Activated CD8-positive, alpha-beta T cell treated with anti-CD3 and anti-CD28 coated beads, Interleukin-2, amount 10 ng/mL, durations not matched to agents 7 days and 5 days (primary cell): ENCODE measurements at regions not wholly inside any gene's neighbourhood (a gene's known extent, or its start where the extent isn't known, plus 50 kb on each side); places are given as distances from the start of the nearest gene placed in this dataset.

Source experiments
- ATAC-seq: fragments of 150-1000 bp; cut with Tn5 transposase; one replicate; pipeline ENCODE4 v1.10.0; 2021; ENCODE audit warnings: moderate library complexity
- CTCF ChIA-PET: fragments of 350-600 bp; sonication (Branson Sonifier 250); formaldehyde crosslinking; loops from one replicate; lab custom pipeline; 2021; ENCODE audit warnings: antibody characterized with exemption; lab: Charles Lee
- POLR2A ChIA-PET: fragments of 350-600 bp; sonication (Branson Sonifier 250); formaldehyde crosslinking; loops from one replicate; lab custom pipeline; 2021; ENCODE audit warnings: antibody characterized with exemption; lab: Charles Lee
- DNase-seq: peaks from one replicate; pipeline ENCODE4 v3.0.0-alpha.2; 2020
- H3K27ac Mint-ChIP-seq: one replicate; pipeline ENCODE4 v1.8.0; 2021; ENCODE audit warnings: mild to moderate bottlenecking, mixed read lengths
- H3K27me3 Mint-ChIP-seq: one replicate; pipeline ENCODE4 v1.8.0; 2021; ENCODE audit warnings: low read depth, mixed read lengths
- H3K36me3 Mint-ChIP-seq: one replicate; pipeline ENCODE4 v1.8.0; 2021; ENCODE audit warnings: low read depth, mixed read lengths
- H3K4me1 Mint-ChIP-seq: one replicate; pipeline ENCODE4 v1.8.0; 2021; ENCODE audit warnings: low read depth, mixed read lengths
- H3K4me3 Mint-ChIP-seq: one replicate; pipeline ENCODE4 v1.8.0; 2021; ENCODE audit warnings: mild to moderate bottlenecking, mixed read lengths
- H3K9me3 Mint-ChIP-seq: one replicate; pipeline ENCODE4 v1.8.0; 2022; ENCODE audit warnings: mixed read lengths; ENCODE audit not compliant: insufficient read depth

- H3K4me1 Mint-ChIP-seq, result no peaks in the 10 kb centered on the region
- no peaks in the 10 kb centered on the region for H3K36me3 Mint-ChIP-seq
- H3K9me3 Mint-ChIP-seq, result no peaks in the 10 kb centered on the region
- no peak for ATAC-seq
- no peak overlapping the region for H3K4me3 Mint-ChIP-seq
- no peaks in the 10 kb centered on the region for H3K27me3 Mint-ChIP-seq
- H3K27ac Mint-ChIP-seq, result no peak overlapping the region
- DNase-seq, result no peak
- ChIA-PET POLR2A (no interaction called here), CTCF (no interaction called here)
Observed at GRCh38 chr1:81606656-81607055, 194.1 kb upstream of the ADGRL2 start.

- H3K4me3 Mint-ChIP-seq, result no peak overlapping the region
- ChIA-PET POLR2A (no interaction called here), CTCF (no interaction called here)
- no peak overlapping the region for H3K27ac Mint-ChIP-seq
- no peaks in the 10 kb centered on the region for H3K27me3 Mint-ChIP-seq
- no peak for ATAC-seq
- no peaks in the 10 kb centered on the region for H3K4me1 Mint-ChIP-seq
- no peak for DNase-seq
- H3K9me3 Mint-ChIP-seq, result no peaks in the 10 kb centered on the region
- no peaks in the 10 kb centered on the region for H3K36me3 Mint-ChIP-seq
Observed at GRCh38 chr1:81605023-81605422, 195.7 kb upstream of the ADGRL2 start.

GRCh38 chr1:81600878-81601622, 199.7 kb upstream of the ADGRL2 start:
- ChIA-PET CTCF (no interaction called here), POLR2A (no interaction called here)
- ATAC-seq (no peak), DNase-seq (no peak)
- H3K4me3 Mint-ChIP-seq, result no peak overlapping the region
- H3K4me1 Mint-ChIP-seq, result no peaks in the 10 kb centered on the region
- no peak overlapping the region for H3K27ac Mint-ChIP-seq
- no peaks in the 10 kb centered on the region for H3K36me3 Mint-ChIP-seq
- H3K27me3 Mint-ChIP-seq, result no peaks in the 10 kb centered on the region
- H3K9me3 Mint-ChIP-seq, result no peaks in the 10 kb centered on the region

GRCh38 chr1:81600363-81600762, 200.4 kb upstream of the ADGRL2 start:
- ChIA-PET CTCF (no interaction called here), POLR2A (no interaction called here)
- Mint-ChIP-seq H3K4me3 (no peak overlapping the region), H3K9me3 (no peaks in the 10 kb centered on the region), H3K4me1 (no peaks in the 10 kb centered on the region), H3K36me3 (no peaks in the 10 kb centered on the region), H3K27me3 (no peaks in the 10 kb centered on the region), H3K27ac (no peak overlapping the region)
- no peak for DNase-seq
- no peak for ATAC-seq

GRCh38 chr1:81598623-81599022, 202.1 kb upstream of the ADGRL2 start:
- Mint-ChIP-seq H3K4me1 (no peaks in the 10 kb centered on the region), H3K4me3 (no peak overlapping the region), H3K27ac (no peak overlapping the region), H3K27me3 (no peaks in the 10 kb centered on the region), H3K9me3 (no peaks in the 10 kb centered on the region), H3K36me3 (no peaks in the 10 kb centered on the region)
- no peak for DNase-seq
- ATAC-seq, result no peak
- POLR2A ChIA-PET, result no interaction called here
- CTCF ChIA-PET, result no interaction called here

- CTCF ChIA-PET, result no interaction called here
- DNase-seq, result no peak
Observed at GRCh38 chr1:81597720-81598426, 202.9 kb upstream of the ADGRL2 start.

GRCh38 chr1:81596341-81596740, 204.4 kb upstream of the ADGRL2 start:
- ChIA-PET CTCF (no interaction called here), POLR2A (no interaction called here)
- ATAC-seq (no peak), DNase-seq (no peak)
- Mint-ChIP-seq H3K27ac (no peak overlapping the region), H3K4me1 (no peaks in the 10 kb centered on the region), H3K9me3 (no peaks in the 10 kb centered on the region), H3K27me3 (no peaks in the 10 kb centered on the region), H3K4me3 (no peak overlapping the region), H3K36me3 (no peaks in the 10 kb centered on the region)

More at GRCh38 chr1:81597720-81598426, 202.9 kb upstream of the ADGRL2 start:
- Mint-ChIP-seq H3K27me3 (no peaks in the 10 kb centered on the region), H3K4me1 (no peaks in the 10 kb centered on the region), H3K27ac (no peak overlapping the region), H3K36me3 (no peaks in the 10 kb centered on the region), H3K4me3 (no peak overlapping the region), H3K9me3 (no peaks in the 10 kb centered on the region)
- no peak for ATAC-seq
- POLR2A ChIA-PET, result no interaction called here

GRCh38 chr1:81594206-81594605, 206.5 kb upstream of the ADGRL2 start:
- Mint-ChIP-seq H3K4me3 (no peak overlapping the region), H3K36me3 (no peaks in the 10 kb centered on the region), H3K27me3 (no peaks in the 10 kb centered on the region), H3K9me3 (no peaks in the 10 kb centered on the region), H3K4me1 (no peaks in the 10 kb centered on the region), H3K27ac (no peak overlapping the region)
- CTCF ChIA-PET, result no interaction called here
- POLR2A ChIA-PET, result no interaction called here
- ATAC-seq (no peak), DNase-seq (no peak)

- H3K27me3 Mint-ChIP-seq, result no peaks in the 10 kb centered on the region
- H3K36me3 Mint-ChIP-seq, result no peaks in the 10 kb centered on the region
- no peaks in the 10 kb centered on the region for H3K9me3 Mint-ChIP-seq
- no peak overlapping the region for H3K27ac Mint-ChIP-seq
- DNase-seq, result no peak
- H3K4me1 Mint-ChIP-seq, result no peaks in the 10 kb centered on the region
- ATAC-seq, result no peak
- no peak overlapping the region for H3K4me3 Mint-ChIP-seq
- POLR2A ChIA-PET, result no interaction called here
- CTCF ChIA-PET, result no interaction called here
Observed at GRCh38 chr1:81592233-81592632, 208.5 kb upstream of the ADGRL2 start.

- Mint-ChIP-seq H3K27ac (no peak overlapping the region), H3K4me3 (no peak overlapping the region), H3K9me3 (no peaks in the 10 kb centered on the region), H3K4me1 (no peaks in the 10 kb centered on the region), H3K36me3 (no peaks in the 10 kb centered on the region), H3K27me3 (no peaks in the 10 kb centered on the region)
- no peak for DNase-seq
- ChIA-PET POLR2A (no interaction called here), CTCF (no interaction called here)
- ATAC-seq, result no peak
Observed at GRCh38 chr1:81590171-81590570, 210.6 kb upstream of the ADGRL2 start.

- ATAC-seq (no peak), DNase-seq (no peak)
- H3K27ac Mint-ChIP-seq, result no peak overlapping the region
- no peak overlapping the region for H3K4me3 Mint-ChIP-seq
- no peaks in the 10 kb centered on the region for H3K9me3 Mint-ChIP-seq
- CTCF ChIA-PET, result no interaction called here
- no peaks in the 10 kb centered on the region for H3K4me1 Mint-ChIP-seq
- no peaks in the 10 kb centered on the region for H3K36me3 Mint-ChIP-seq
- no peaks in the 10 kb centered on the region for H3K27me3 Mint-ChIP-seq
- POLR2A ChIA-PET, result no interaction called here
Observed at GRCh38 chr1:81588149-81588548, 212.6 kb upstream of the ADGRL2 start.

- DNase-seq (no peak), ATAC-seq (no peak)
- H3K27ac Mint-ChIP-seq, result no peak overlapping the region
- H3K9me3 Mint-ChIP-seq, result no peaks in the 10 kb centered on the region
- H3K4me3 Mint-ChIP-seq, result no peak overlapping the region
- H3K36me3 Mint-ChIP-seq, result no peaks in the 10 kb centered on the region
- no peaks in the 10 kb centered on the region for H3K27me3 Mint-ChIP-seq
- POLR2A ChIA-PET, result no interaction called here
- H3K4me1 Mint-ChIP-seq, result no peaks in the 10 kb centered on the region
- CTCF ChIA-PET, result no interaction called here
Observed at GRCh38 chr1:81587426-81587825, 213.3 kb upstream of the ADGRL2 start.
